ENCODE measurements at regions not wholly inside any gene's neighbourhood (a gene's known extent, or its start where the extent isn't known, plus 50 kb on each side); places are given as distances from the start of the nearest gene placed in this dataset.

DNA sequence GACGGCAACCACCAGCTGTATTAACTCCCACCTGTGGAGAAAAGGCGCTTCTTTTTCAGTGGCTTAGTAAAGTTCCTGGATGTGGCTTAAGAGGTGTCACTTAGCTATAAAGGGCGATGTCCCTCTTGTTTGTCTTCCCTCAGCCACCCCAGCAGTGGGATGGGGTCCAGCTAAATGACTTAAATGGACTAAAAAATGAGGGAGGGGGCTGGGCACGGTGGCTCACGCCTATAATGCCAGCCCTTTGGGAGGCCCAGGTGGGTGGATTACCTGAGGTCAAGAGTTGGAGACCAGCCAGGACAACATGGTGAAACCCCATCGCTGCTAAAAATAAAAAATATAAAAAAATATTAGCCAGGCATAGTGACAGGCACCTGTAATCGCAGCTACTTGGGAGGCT, 667.5 kb upstream of the RBFOX1 start:
- no peak for TF ChIP-seq CTCF (IDR thresholded peaks at IDR 0.05; ENCODE audit: extremely low read depth in 1 of 2, insufficient read depth in 1 of 2, low read depth in 1 of 2, low read length in 2 of 2)
- TF ChIP-seq POLR2A (IDR thresholded peaks at IDR 0.05; ENCODE audit: low read depth, low read length): no peak
- no peak for TF ChIP-seq POLR2AphosphoS5 (IDR thresholded peaks at IDR 0.05; ENCODE audit: insufficient read depth, low read depth, low read length)
